ENCODE measurements at regions not wholly inside any gene's neighbourhood (a gene's known extent, or its start where the extent isn't known, plus 50 kb on each side); places are given as distances from the start of the nearest gene placed in this dataset.

GRCh38 chr2:183859129-183859528 is 734.9 kb downstream of the NUP35 start:
- Histone ChIP-seq H3K27ac (no peak overlapping the region), H3K36me3 (no peaks in the 10 kb centered on the region), H3K9me3 (no peaks in the 10 kb centered on the region), H3K4me3 (no peak overlapping the region), H3K4me1 (no peaks in the 10 kb centered on the region), H3K27me3 (no peaks in the 10 kb centered on the region)
- TF ChIP-seq POLR2A (IDR thresholded peaks at IDR 0.05) = no peak
- no peak for TF ChIP-seq CTCF (IDR thresholded peaks at IDR 0.05)
- DNase-seq = no peak

- Histone ChIP-seq H3K4me3 (no peak overlapping the region), H3K4me1 (no peaks in the 10 kb centered on the region), H3K27ac (no peak overlapping the region), H3K9me3 (no peaks in the 10 kb centered on the region), H3K36me3 (no peaks in the 10 kb centered on the region), H3K27me3 (no peaks in the 10 kb centered on the region)
- DNase-seq = no peak
- TF ChIP-seq CTCF (IDR thresholded peaks at IDR 0.05) = no peak
- TF ChIP-seq POLR2A (IDR thresholded peaks at IDR 0.05) = no peak
Observed at GRCh38 chr2:183866666-183867065, 731.7 kb upstream of the ZNF804A start.

GRCh38 chr2:183867206-183867605 is 731.1 kb upstream of the ZNF804A start:
- TF ChIP-seq POLR2A (IDR thresholded peaks at IDR 0.05) (no peak), CTCF (IDR thresholded peaks at IDR 0.05) (no peak)
- H3K27me3 ChIP-seq = no peaks in the 10 kb centered on the region
- H3K27ac ChIP-seq = no peak overlapping the region
- no peak for DNase-seq
- H3K9me3 ChIP-seq = no peaks in the 10 kb centered on the region
- no peak overlapping the region for H3K4me3 ChIP-seq
- H3K36me3 ChIP-seq = no peaks in the 10 kb centered on the region
- no peaks in the 10 kb centered on the region for H3K4me1 ChIP-seq

GRCh38 chr2:183868153-183868552 is 730.2 kb upstream of the ZNF804A start:
- no peak overlapping the region for H3K4me3 ChIP-seq
- H3K9me3 ChIP-seq = no peaks in the 10 kb centered on the region
- no peak for TF ChIP-seq POLR2A (IDR thresholded peaks at IDR 0.05)
- TF ChIP-seq CTCF (IDR thresholded peaks at IDR 0.05) = no peak
- H3K36me3 ChIP-seq = no peaks in the 10 kb centered on the region
- H3K27me3 ChIP-seq = no peaks in the 10 kb centered on the region
- H3K4me1 ChIP-seq = no peaks in the 10 kb centered on the region
- DNase-seq = no peak
- H3K27ac ChIP-seq = no peak overlapping the region

- Histone ChIP-seq H3K36me3 (no peaks in the 10 kb centered on the region), H3K27ac (no peak overlapping the region), H3K4me1 (no peaks in the 10 kb centered on the region), H3K9me3 (no peaks in the 10 kb centered on the region), H3K4me3 (no peak overlapping the region), H3K27me3 (no peaks in the 10 kb centered on the region)
- no peak for DNase-seq
- TF ChIP-seq CTCF (IDR thresholded peaks at IDR 0.05) (no peak), POLR2A (IDR thresholded peaks at IDR 0.05) (no peak)
Observed at GRCh38 chr2:183868707-183869106, 729.6 kb upstream of the ZNF804A start.

GRCh38 chr2:183872131-183872530 is 726.2 kb upstream of the ZNF804A start:
- no peaks in the 10 kb centered on the region for H3K4me1 ChIP-seq
- no peaks in the 10 kb centered on the region for H3K27me3 ChIP-seq
- DNase-seq = no peak
- no peak for TF ChIP-seq POLR2A (IDR thresholded peaks at IDR 0.05)
- no peak for TF ChIP-seq CTCF (IDR thresholded peaks at IDR 0.05)
- no peaks in the 10 kb centered on the region for H3K9me3 ChIP-seq
- no peak overlapping the region for H3K4me3 ChIP-seq
- no peak overlapping the region for H3K27ac ChIP-seq
- no peaks in the 10 kb centered on the region for H3K36me3 ChIP-seq

All from Peyer's patch (tissue), 4 donors.